ENCODE measurements at regions not wholly inside any gene's neighbourhood (a gene's known extent, or its start where the extent isn't known, plus 50 kb on each side); places are given as distances from the start of the nearest gene placed in this dataset.
"Not testable (repeated sequence)": the region's sequence is repeated elsewhere in the genome, so short reads cannot be mapped to it uniquely, and the experiment has no call there.

GRCh38 chr5:97554977-97555643 lies 372.1 kb upstream of the RIOK2 start:
- Histone ChIP-seq H3K9ac (ENCODE audit: low read depth, low read length) (no peak overlapping the region), H3K4me3 (ENCODE audit: low read length) (no peak overlapping the region), H3K9me3 (ENCODE audit: insufficient read depth, low read depth, low read length) (no peaks in the 10 kb centered on the region), H3K36me3 (ENCODE audit: insufficient read depth, low read length) (no peaks in the 10 kb centered on the region), H3K4me1 (ENCODE audit: insufficient read depth, low read length) (peaks cover 8% of the 10 kb centered on the region), H3K27ac (ENCODE audit: low read depth, low read length) (no peak overlapping the region), H3K27me3 (ENCODE audit: insufficient read depth, low read length) (no peaks in the 10 kb centered on the region)
- 89% methylated on average over 4 of the region's 4 CpGs for WGBS

GRCh38 chr5:97555644-97555981 lies 372.6 kb upstream of the RIOK2 start:
- no peaks in the 10 kb centered on the region for H3K27me3 ChIP-seq (ENCODE audit: insufficient read depth, low read length)

GRCh38 chr5:97559827-97560598 lies 377.0 kb upstream of the RIOK2 start:
- H3K9me3 ChIP-seq (ENCODE audit: insufficient read depth, low read depth, low read length), result no peaks in the 10 kb centered on the region
- 91% methylated on average over 3 of the region's 3 CpGs for WGBS

More at GRCh38 chr5:97555644-97555981, 372.6 kb upstream of the RIOK2 start:
- no peaks in the 10 kb centered on the region for H3K36me3 ChIP-seq (ENCODE audit: insufficient read depth, low read length)
- no peaks in the 10 kb centered on the region for H3K9me3 ChIP-seq (ENCODE audit: insufficient read depth, low read depth, low read length)
- H3K27ac ChIP-seq (ENCODE audit: low read depth, low read length), result no peak overlapping the region
- H3K9ac ChIP-seq (ENCODE audit: low read depth, low read length), result no peak overlapping the region
- peaks cover 3% of the 10 kb centered on the region for H3K4me1 ChIP-seq (ENCODE audit: insufficient read depth, low read length)
- no peak overlapping the region for H3K4me3 ChIP-seq (ENCODE audit: low read length)
- WGBS, result 95% methylated on average over 1 of the region's 1 CpG

GRCh38 chr5:97560599-97560993 lies 377.5 kb upstream of the RIOK2 start:
- Histone ChIP-seq H3K4me3 (ENCODE audit: low read length) (no peak overlapping the region), H3K9ac (ENCODE audit: low read depth, low read length) (no peak overlapping the region), H3K27ac (ENCODE audit: low read depth, low read length) (no peak overlapping the region), H3K9me3 (ENCODE audit: insufficient read depth, low read depth, low read length) (no peaks in the 10 kb centered on the region), H3K27me3 (ENCODE audit: insufficient read depth, low read length) (no peaks in the 10 kb centered on the region), H3K4me1 (ENCODE audit: insufficient read depth, low read length) (no peaks in the 10 kb centered on the region), H3K36me3 (ENCODE audit: insufficient read depth, low read length) (no peaks in the 10 kb centered on the region)
- WGBS, result 96% methylated on average over 1 of the region's 1 CpG

More at GRCh38 chr5:97559827-97560598, 377.0 kb upstream of the RIOK2 start:
- Histone ChIP-seq H3K4me1 (ENCODE audit: insufficient read depth, low read length) (no peaks in the 10 kb centered on the region), H3K9ac (ENCODE audit: low read depth, low read length) (no peak overlapping the region), H3K4me3 (ENCODE audit: low read length) (no peak overlapping the region), H3K27ac (ENCODE audit: low read depth, low read length) (no peak overlapping the region), H3K27me3 (ENCODE audit: insufficient read depth, low read length) (no peaks in the 10 kb centered on the region), H3K36me3 (ENCODE audit: insufficient read depth, low read length) (no peaks in the 10 kb centered on the region)

- no peaks in the 10 kb centered on the region for H3K27me3 ChIP-seq (ENCODE audit: insufficient read depth, low read length)
- no peak overlapping the region for H3K4me3 ChIP-seq (ENCODE audit: low read length)
- no peak overlapping the region for H3K27ac ChIP-seq (ENCODE audit: low read depth, low read length)
- H3K4me1 ChIP-seq (ENCODE audit: insufficient read depth, low read length), result no peaks in the 10 kb centered on the region
- H3K36me3 ChIP-seq (ENCODE audit: insufficient read depth, low read length), result no peaks in the 10 kb centered on the region
- peaks cover 15% of the 10 kb centered on the region; the same call in 1 of the 2 replicates for H3K9me3 ChIP-seq (ENCODE audit: insufficient read depth, low read depth, low read length)
- H3K9ac ChIP-seq (ENCODE audit: low read depth, low read length), result no peak overlapping the region
- 93% methylated on average over 2 of the region's 2 CpGs for WGBS
Measured at GRCh38 chr5:97563050-97563657, 380.1 kb upstream of the RIOK2 start.

GRCh38 chr5:97568382-97568781 lies 385.3 kb upstream of the RIOK2 start:
- no peak overlapping the region for H3K27ac ChIP-seq (ENCODE audit: low read depth, low read length)
- H3K27me3 ChIP-seq (ENCODE audit: insufficient read depth, low read length), result no peaks in the 10 kb centered on the region
- no peak overlapping the region for H3K9ac ChIP-seq (ENCODE audit: low read depth, low read length)
- peaks cover 47% of the 10 kb centered on the region for H3K9me3 ChIP-seq (ENCODE audit: insufficient read depth, low read depth, low read length)
- no peaks in the 10 kb centered on the region for H3K36me3 ChIP-seq (ENCODE audit: insufficient read depth, low read length)
- no peaks in the 10 kb centered on the region for H3K4me1 ChIP-seq (ENCODE audit: insufficient read depth, low read length)
- H3K4me3 ChIP-seq (ENCODE audit: low read length), result no peak overlapping the region

GRCh38 chr5:97570242-97570641 lies 387.2 kb upstream of the RIOK2 start:
- H3K4me1 ChIP-seq (ENCODE audit: insufficient read depth, low read length), result no peaks in the 10 kb centered on the region
- H3K27ac ChIP-seq (ENCODE audit: low read depth, low read length), result no peak overlapping the region
- peaks cover 47% of the 10 kb centered on the region for H3K9me3 ChIP-seq (ENCODE audit: insufficient read depth, low read depth, low read length)
- H3K4me3 ChIP-seq (ENCODE audit: low read length), result no peak overlapping the region
- no peak overlapping the region for H3K9ac ChIP-seq (ENCODE audit: low read depth, low read length)
- no peaks in the 10 kb centered on the region for H3K27me3 ChIP-seq (ENCODE audit: insufficient read depth, low read length)
- H3K36me3 ChIP-seq (ENCODE audit: insufficient read depth, low read length), result no peaks in the 10 kb centered on the region
- WGBS, result 100% methylated on average over 1 of the region's 1 CpG

- H3K9ac ChIP-seq (ENCODE audit: low read depth, low read length), result no peak overlapping the region
- no peaks in the 10 kb centered on the region for H3K36me3 ChIP-seq (ENCODE audit: insufficient read depth, low read length)
- no peaks in the 10 kb centered on the region for H3K27me3 ChIP-seq (ENCODE audit: insufficient read depth, low read length)
- no peaks in the 10 kb centered on the region for H3K4me1 ChIP-seq (ENCODE audit: insufficient read depth, low read length)
- WGBS, result 80% methylated on average over 1 of the region's 1 CpG
- no peak overlapping the region for H3K27ac ChIP-seq (ENCODE audit: low read depth, low read length)
- peaks cover 14% of the 10 kb centered on the region for H3K9me3 ChIP-seq (ENCODE audit: insufficient read depth, low read depth, low read length)
- H3K4me3 ChIP-seq (ENCODE audit: low read length), result no peak overlapping the region
Measured at GRCh38 chr5:97575322-97575721, 392.3 kb upstream of the RIOK2 start.

GRCh38 chr5:97576956-97577355 lies 393.9 kb upstream of the RIOK2 start:
- Histone ChIP-seq H3K36me3 (ENCODE audit: insufficient read depth, low read length) (no peaks in the 10 kb centered on the region), H3K27ac (ENCODE audit: low read depth, low read length) (no peak overlapping the region), H3K4me1 (ENCODE audit: insufficient read depth, low read length) (no peaks in the 10 kb centered on the region), H3K9ac (ENCODE audit: low read depth, low read length) (no peak overlapping the region), H3K4me3 (ENCODE audit: low read length) (no peak overlapping the region), H3K27me3 (ENCODE audit: insufficient read depth, low read length) (no peaks in the 10 kb centered on the region), H3K9me3 (ENCODE audit: insufficient read depth, low read depth, low read length) (no peaks in the 10 kb centered on the region)
- WGBS, result 97% methylated on average over 2 of the region's 2 CpGs

GRCh38 chr5:97579977-97580376 lies 396.9 kb upstream of the RIOK2 start:
- H3K9ac ChIP-seq (ENCODE audit: low read depth, low read length), result not testable (repeated sequence)
- 97% methylated on average over 26 of the region's 29 CpGs for WGBS

GRCh38 chr5:97580746-97581145 lies 397.7 kb upstream of the RIOK2 start:
- H3K4me3 ChIP-seq (ENCODE audit: low read length), result no peak overlapping the region
- no peaks in the 10 kb centered on the region for H3K4me1 ChIP-seq (ENCODE audit: insufficient read depth, low read length)
- no peaks in the 10 kb centered on the region for H3K9me3 ChIP-seq (ENCODE audit: insufficient read depth, low read depth, low read length)
- no peaks in the 10 kb centered on the region for H3K36me3 ChIP-seq (ENCODE audit: insufficient read depth, low read length)
- WGBS, result 96% methylated on average over 2 of the region's 2 CpGs
- no peak overlapping the region for H3K9ac ChIP-seq (ENCODE audit: low read depth, low read length)
- H3K27me3 ChIP-seq (ENCODE audit: insufficient read depth, low read length), result no peaks in the 10 kb centered on the region
- H3K27ac ChIP-seq (ENCODE audit: low read depth, low read length), result no peak overlapping the region

More at GRCh38 chr5:97579977-97580376, 396.9 kb upstream of the RIOK2 start:
- not testable (repeated sequence) for H3K27me3 ChIP-seq (ENCODE audit: insufficient read depth, low read length); H3K27ac ChIP-seq (ENCODE audit: low read depth, low read length); H3K4me3 ChIP-seq (ENCODE audit: low read length); H3K36me3 ChIP-seq (ENCODE audit: insufficient read depth, low read length); H3K9me3 ChIP-seq (ENCODE audit: insufficient read depth, low read depth, low read length); H3K4me1 ChIP-seq (ENCODE audit: insufficient read depth, low read length)
